HCT116 (cell line): ENCODE measurements at regions not wholly inside any gene's neighbourhood (a gene's known extent, or its start where the extent isn't known, plus 50 kb on each side); places are given as distances from the start of the nearest gene placed in this dataset.

Source experiments
- MAX ChIP-seq: IDR thresholded peaks from 2 replicates; pipeline ENCODE4 v1.6.1; 2012
- POLR2AphosphoS5 ChIP-seq: IDR thresholded peaks from 2 replicates; pipeline ENCODE4 v1.6.1; 2011; ENCODE audit warnings: mild to moderate bottlenecking, low read depth, low read length, moderate library complexity
- ZFX ChIP-seq: fragments of 450-650 bp; IDR thresholded peaks from 2 replicates; pipeline ENCODE4 v1.6.1; 2017

GRCh38 chr13:81142306-81142999, 801.5 kb upstream of the SPRY2 start:
- no peak for TF ChIP-seq POLR2AphosphoS5
- no peak for TF ChIP-seq ZFX
- no peak for TF ChIP-seq MAX
